GM13976 (cell line): ENCODE measurements at regions not wholly inside any gene's neighbourhood (a gene's known extent, or its start where the extent isn't known, plus 50 kb on each side); places are given as distances from the start of the nearest gene placed in this dataset.
"Not testable (repeated sequence)": the region's sequence is repeated elsewhere in the genome, so short reads cannot be mapped to it uniquely, and the experiment has no call there.

Source experiments
- DNase-seq: peaks from one replicate; pipeline ENCODE4 v3.0.0; 2012; ENCODE audit warnings: low spot score
- CTCF ChIP-seq: IDR thresholded peaks from 2 replicates; pipeline ENCODE4 v1.5.1; 2012; ENCODE audit warnings: borderline replicate concordance, mild to moderate bottlenecking; ENCODE audit not compliant: insufficient read depth; ENCODE audit errors: extremely low read depth, missing control alignments, control extremely low read depth
- in situ Hi-C: fragments of 300-500 bp; cut with MboI; formaldehyde crosslinking; loops from one replicate; pipeline ENCODE4 v1.12.0; 2022; ENCODE audit warnings: low sequenced_read_pairs, mixed read lengths, inconsistent platforms; ENCODE audit not compliant: unreplicated experiment

- no peak for TF ChIP-seq CTCF
- no peak for DNase-seq
- in situ Hi-C loops, result no loop called here
These were observed 285.2 kb downstream of the MIAT start for GRCh38 chr22:26942637-26942957.

GRCh38 chr22:26945565-26945964 is 288.2 kb downstream of the MIAT start:
- no peak for TF ChIP-seq CTCF
- in situ Hi-C loops, result no loop called here

GRCh38 chr22:26949193-26949592 is 291.8 kb downstream of the MIAT start:
- in situ Hi-C loops, result no loop called here
- DNase-seq, result no peak
- no peak for TF ChIP-seq CTCF

More at GRCh38 chr22:26945565-26945964, 288.2 kb downstream of the MIAT start:
- no peak for DNase-seq

GRCh38 chr22:26951139-26951538 is 293.8 kb downstream of the MIAT start:
- in situ Hi-C loops, DNase-seq: not testable (repeated sequence)

- DNase-seq, result no peak
- no peak for TF ChIP-seq CTCF
- in situ Hi-C loops, result no loop called here
These were observed 294.6 kb downstream of the MIAT start for GRCh38 chr22:26952004-26952403.

- in situ Hi-C loops, result no loop called here
These were observed 295.1 kb downstream of the MIAT start for GRCh38 chr22:26952451-26953011.

More at GRCh38 chr22:26952451-26953011, 295.1 kb downstream of the MIAT start:
- TF ChIP-seq CTCF, result no peak
- DNase-seq, result no peak
